Rectal smooth muscle tissue (tissue), 1 donor: ENCODE measurements at regions not wholly inside any gene's neighbourhood (a gene's known extent, or its start where the extent isn't known, plus 50 kb on each side); places are given as distances from the start of the nearest gene placed in this dataset.

ENCODE experiments used
- H3K27ac ChIP-seq: one replicate; pipeline ENCODE4 v1.7.0; 2013; ENCODE audit warnings: low read depth, low read length, inconsistent platforms
- H3K27me3 ChIP-seq: one replicate; pipeline ENCODE4 v1.7.0; 2013; ENCODE audit warnings: low read length; ENCODE audit not compliant: control insufficient read depth, insufficient read depth
- H3K36me3 ChIP-seq: one replicate; pipeline ENCODE4 v1.7.0; 2013; ENCODE audit warnings: low read length; ENCODE audit not compliant: control insufficient read depth, insufficient read depth
- H3K4me1 ChIP-seq: one replicate; pipeline ENCODE4 v1.7.0; 2013; ENCODE audit warnings: low read length; ENCODE audit not compliant: control insufficient read depth, insufficient read depth
- H3K4me3 ChIP-seq: one replicate; pipeline ENCODE4 v1.7.0; 2013; ENCODE audit warnings: low read length
- H3K9ac ChIP-seq: one replicate; pipeline ENCODE4 v1.7.0; 2013; ENCODE audit warnings: low read length

DNA sequence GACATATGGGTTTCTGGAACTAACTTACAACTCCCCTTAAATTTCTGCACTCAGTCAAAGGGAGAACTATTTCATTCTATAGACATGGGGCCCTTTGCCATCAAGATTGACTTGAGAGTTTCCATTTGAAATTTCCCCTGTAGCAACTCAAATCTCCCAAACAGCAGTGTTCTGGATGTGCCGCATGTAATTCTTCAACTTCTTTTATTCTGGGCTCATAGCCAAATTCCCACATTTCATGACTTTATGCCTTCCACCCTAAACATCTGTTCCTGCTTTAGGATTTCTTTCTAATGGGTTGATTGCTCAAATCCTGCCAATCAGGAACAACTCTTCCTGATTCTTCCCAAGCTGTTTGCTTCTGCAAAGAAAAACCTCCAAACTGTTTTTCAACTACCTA lies 336.0 kb downstream of the TBC1D4 start:
- Histone ChIP-seq H3K36me3 (no peaks in the 10 kb centered on the region), H3K27me3 (no peaks in the 10 kb centered on the region), H3K4me3 (no peak overlapping the region), H3K9ac (no peak overlapping the region), H3K4me1 (no peaks in the 10 kb centered on the region), H3K27ac (no peak overlapping the region)

DNA sequence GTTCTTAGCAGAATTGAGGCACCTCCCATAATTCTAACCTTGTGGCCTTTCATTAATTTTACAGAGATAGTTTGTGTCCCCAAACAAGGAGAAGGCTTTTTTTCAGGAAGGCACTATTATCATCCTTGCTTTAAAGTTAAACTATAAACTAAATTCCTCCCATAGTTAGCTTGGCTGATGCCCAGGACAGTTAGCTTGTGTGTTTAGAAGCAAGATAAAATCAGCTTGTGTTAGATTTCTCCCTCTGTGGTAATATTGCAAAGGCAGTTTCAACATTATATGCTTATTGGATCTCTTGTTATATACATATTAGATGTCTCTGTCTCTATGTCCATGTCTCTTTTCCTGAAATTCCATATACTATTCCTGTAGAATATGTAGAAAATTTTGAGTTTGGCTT lies 342.7 kb downstream of the TBC1D4 start:
- Histone ChIP-seq H3K4me3 (no peak overlapping the region), H3K9ac (no peak overlapping the region), H3K4me1 (no peaks in the 10 kb centered on the region), H3K36me3 (no peaks in the 10 kb centered on the region), H3K27ac (no peak overlapping the region), H3K27me3 (no peaks in the 10 kb centered on the region)

DNA sequence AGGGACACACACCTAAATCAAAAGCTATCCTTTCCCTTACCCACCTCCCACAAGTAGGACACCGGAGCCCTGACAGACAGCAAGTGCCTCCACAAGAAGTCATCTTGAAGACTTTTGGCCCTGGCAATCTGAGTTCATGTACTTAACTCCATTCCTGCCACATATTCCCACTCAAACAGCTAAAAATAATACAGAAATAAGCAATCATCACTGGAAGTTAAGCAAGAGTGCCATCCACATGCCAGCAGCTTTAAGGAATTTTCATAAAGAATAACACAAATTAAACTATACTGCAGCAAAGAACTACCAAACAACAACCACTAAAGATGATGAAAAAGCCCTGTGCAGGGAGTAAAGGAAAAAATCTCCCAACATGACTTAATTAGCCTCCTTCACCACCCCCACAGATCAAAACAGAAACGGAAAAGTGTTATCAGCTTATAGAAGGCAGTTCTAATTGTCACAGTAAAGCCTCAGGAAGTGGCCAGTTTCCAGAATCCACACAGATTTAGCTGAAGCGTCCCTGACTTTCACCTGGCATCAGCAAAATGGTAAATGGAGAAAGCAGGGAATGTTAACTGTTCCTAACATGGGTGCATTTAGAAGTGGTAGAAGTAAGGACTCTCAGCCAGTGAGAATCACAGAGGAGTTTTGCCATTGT lies 343.9 kb downstream of the TBC1D4 start:
- H3K4me1 ChIP-seq, result no peaks in the 10 kb centered on the region
- H3K27me3 ChIP-seq, result no peaks in the 10 kb centered on the region
- H3K4me3 ChIP-seq, result no peak overlapping the region
- no peak overlapping the region for H3K27ac ChIP-seq
- H3K36me3 ChIP-seq, result no peaks in the 10 kb centered on the region
- no peak overlapping the region for H3K9ac ChIP-seq

DNA sequence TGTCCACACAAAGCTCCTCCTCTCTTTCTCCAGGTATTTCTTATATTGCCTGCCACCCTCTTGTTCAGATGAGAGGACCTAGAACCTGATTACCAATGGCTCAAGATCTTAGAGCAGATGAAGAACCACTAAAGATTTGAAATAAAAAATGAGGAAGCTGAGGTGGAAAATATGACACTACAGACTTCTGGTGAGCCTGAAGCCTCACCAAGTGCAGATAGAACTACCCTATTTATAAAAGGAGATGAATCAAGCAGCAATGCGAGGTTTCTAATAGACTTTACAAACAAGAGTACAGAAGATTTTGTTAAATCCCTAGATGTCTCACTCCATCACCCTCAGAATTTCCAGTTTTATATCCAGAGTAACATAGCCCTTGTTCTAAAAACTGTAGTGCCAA lies 345.8 kb downstream of the TBC1D4 start:
- H3K9ac ChIP-seq, result no peak overlapping the region
- H3K4me3 ChIP-seq, result no peak overlapping the region
- no peaks in the 10 kb centered on the region for H3K36me3 ChIP-seq
- no peaks in the 10 kb centered on the region for H3K27me3 ChIP-seq
- H3K4me1 ChIP-seq, result no peaks in the 10 kb centered on the region
- H3K27ac ChIP-seq, result no peak overlapping the region

DNA sequence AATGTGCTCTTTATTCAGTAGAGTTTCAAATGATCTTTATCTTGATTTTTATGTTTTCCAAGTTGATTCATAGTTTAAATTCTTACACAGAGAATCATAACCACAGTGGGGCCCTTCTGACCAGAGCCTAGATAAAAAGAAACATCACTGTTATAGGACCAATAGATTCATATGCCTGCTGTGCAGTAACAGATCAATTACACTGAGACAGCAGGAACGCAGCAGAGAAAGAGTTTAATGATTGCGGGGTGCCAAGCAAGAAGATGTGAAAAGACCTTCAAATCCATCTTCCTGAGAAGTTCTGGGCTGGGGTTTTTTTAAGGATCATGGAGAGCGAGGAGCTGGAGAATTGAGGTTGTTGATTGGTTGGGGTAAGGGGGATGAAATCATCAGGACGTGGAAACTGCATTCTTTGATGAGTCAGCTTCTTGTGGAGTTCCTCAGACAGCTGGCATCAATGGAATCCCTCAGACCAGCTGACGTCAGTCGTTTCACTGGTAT lies 346.6 kb downstream of the TBC1D4 start:
- H3K27me3 ChIP-seq, result no peaks in the 10 kb centered on the region
- H3K4me1 ChIP-seq, result no peaks in the 10 kb centered on the region
- no peak overlapping the region for H3K9ac ChIP-seq
- H3K27ac ChIP-seq, result no peak overlapping the region
- no peak overlapping the region for H3K4me3 ChIP-seq
- H3K36me3 ChIP-seq, result no peaks in the 10 kb centered on the region

DNA sequence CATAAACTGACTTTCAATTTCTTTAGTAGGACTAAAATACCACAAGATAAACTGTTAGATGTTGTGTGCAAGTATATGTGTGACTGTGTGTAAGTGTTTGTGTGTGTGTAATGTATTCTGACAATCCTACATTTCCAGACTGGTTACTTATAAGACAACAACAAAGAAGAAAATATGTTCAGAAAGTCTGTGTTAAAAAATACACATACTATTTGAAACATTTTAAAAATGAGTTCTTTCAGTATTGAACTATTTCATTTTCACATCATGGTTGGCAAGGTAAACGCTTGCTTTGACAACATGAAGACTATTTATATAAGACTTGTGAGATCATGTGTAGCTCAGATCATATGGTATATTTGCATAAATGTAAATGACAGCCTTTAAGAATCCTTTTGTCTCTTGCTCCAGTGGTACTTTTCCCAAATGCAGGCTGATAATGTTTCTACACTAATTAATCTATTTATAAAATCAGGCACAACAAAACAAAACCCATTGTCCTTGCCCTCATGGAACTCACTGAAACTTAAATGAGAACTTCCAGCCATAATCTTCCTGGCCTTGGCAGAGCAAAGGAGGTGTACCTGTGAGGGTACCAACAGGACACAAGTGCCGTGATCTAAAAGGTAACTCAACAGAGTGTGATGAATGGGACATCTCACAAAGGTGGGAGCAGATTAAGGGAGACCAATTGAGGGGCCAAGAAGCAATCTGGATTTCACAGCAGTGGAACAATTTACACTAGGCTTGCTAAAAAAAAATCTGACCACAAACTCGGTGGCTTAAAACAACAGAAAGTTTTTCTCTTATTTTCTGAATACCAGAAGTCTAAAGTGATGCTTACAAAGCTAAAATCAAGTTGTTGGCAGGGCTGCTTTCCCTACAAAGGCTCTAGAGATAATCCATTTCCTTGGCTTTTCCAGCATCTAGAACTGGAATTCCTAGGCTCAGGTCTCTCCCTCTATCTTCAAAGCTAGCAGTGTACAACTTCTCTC lies 349.0 kb downstream of the TBC1D4 start:
- Histone ChIP-seq H3K4me3 (no peak overlapping the region), H3K27ac (no peak overlapping the region), H3K4me1 (no peaks in the 10 kb centered on the region), H3K36me3 (no peaks in the 10 kb centered on the region), H3K27me3 (no peaks in the 10 kb centered on the region), H3K9ac (no peak overlapping the region)

DNA sequence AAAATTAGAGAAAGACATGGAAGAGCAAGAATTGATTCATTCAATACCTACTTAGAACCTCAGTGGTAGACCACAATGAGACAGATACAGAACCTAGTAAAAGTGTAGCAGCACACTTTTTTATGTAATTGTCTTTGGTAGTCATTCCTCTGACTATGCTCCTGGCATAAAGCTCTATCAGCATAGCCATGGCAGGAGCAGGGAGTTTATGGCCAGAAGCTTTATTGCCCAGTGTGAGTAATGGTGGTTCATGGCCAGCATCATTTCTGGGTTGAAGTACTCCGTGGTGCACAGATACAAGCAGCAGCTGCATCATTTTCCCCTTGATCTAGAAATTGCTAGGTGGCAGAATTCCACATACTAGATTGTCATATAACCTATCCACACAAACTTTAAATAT lies 352.6 kb downstream of the TBC1D4 start:
- Histone ChIP-seq H3K27me3 (no peaks in the 10 kb centered on the region), H3K36me3 (no peaks in the 10 kb centered on the region), H3K9ac (no peak overlapping the region), H3K27ac (no peak overlapping the region), H3K4me3 (no peak overlapping the region), H3K4me1 (no peaks in the 10 kb centered on the region)

DNA sequence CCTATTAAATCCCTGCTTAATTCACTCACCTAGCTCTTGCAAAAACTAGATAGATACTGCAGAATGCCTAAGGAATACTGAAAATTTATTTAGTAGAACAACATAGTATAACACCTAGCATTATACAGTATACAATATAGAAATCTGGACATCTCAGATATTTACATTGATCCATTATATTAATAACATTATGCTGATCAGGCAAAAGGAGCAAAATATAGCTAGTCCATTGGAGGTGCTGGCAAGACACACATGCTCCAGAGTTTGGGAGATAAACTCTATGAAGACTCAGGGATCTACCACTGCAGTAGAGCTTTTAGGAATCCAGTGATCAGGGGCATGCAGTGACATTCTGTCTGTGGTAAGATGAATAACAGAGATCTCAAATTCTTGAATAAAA lies 357.6 kb downstream of the TBC1D4 start:
- Histone ChIP-seq H3K27ac (no peak overlapping the region), H3K4me1 (no peaks in the 10 kb centered on the region), H3K27me3 (no peaks in the 10 kb centered on the region), H3K36me3 (no peaks in the 10 kb centered on the region), H3K4me3 (no peak overlapping the region), H3K9ac (no peak overlapping the region)

DNA sequence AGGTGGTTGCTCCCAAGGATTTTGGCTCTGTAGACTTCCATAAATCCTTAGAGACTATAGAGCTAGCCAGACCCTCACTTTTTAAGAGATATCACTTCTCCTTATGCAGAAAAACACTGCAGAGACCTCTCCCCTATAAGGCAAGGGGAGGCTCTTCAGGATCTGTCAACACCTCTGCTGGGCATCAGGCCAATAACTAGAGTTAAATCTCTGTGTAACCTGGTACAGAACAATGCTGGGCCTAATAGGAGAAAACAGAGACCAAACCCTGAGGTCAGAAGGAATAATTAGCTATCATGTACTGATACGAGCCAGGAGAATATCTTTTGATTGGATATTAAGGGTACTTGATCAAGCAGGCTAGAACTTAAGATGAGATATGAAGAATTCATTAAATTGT lies 358.5 kb downstream of the TBC1D4 start:
- Histone ChIP-seq H3K4me1 (no peaks in the 10 kb centered on the region), H3K36me3 (no peaks in the 10 kb centered on the region), H3K27me3 (no peaks in the 10 kb centered on the region), H3K9ac (no peak overlapping the region), H3K27ac (no peak overlapping the region), H3K4me3 (no peak overlapping the region)

DNA sequence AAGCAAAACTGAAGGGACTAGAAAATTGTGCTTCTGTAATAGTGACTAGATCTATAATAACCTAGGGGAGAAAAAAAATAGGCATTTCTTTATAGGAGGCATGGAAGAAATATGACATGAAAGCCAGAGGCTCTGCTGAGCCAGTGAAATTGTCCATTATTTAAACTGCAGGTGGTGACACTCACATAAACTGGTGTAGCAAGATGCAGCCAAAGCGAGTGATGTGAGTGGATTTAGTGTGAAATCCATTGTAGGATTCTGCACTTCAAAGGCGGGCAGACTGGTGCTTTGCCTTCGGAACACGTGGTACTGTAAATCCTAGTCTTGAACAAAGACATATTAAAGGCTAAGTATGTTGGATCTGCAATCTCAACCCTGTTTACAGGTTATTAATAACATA lies 361.9 kb downstream of the TBC1D4 start:
- no peak overlapping the region for H3K27ac ChIP-seq
- H3K4me3 ChIP-seq, result no peak overlapping the region
- H3K9ac ChIP-seq, result no peak overlapping the region
- no peaks in the 10 kb centered on the region for H3K4me1 ChIP-seq
- H3K27me3 ChIP-seq, result no peaks in the 10 kb centered on the region
- no peaks in the 10 kb centered on the region for H3K36me3 ChIP-seq

DNA sequence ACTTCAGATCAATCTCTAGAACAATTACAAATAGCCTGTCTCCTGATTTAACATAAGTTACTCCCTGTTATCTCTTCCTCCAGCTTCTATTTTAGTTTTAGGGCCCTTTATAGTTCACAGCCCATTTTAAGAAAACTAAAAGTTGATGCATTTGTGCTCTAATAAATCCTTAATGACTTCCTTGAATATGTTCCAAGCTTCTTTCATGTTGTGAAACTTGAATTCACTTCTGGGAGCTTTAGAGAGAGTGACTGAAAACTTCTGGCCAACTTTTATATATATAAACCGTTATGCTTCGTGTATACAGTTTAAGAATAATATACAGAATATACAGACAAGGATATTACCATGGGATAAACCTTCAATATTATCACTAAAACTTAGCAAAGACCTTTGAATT lies 366.8 kb downstream of the TBC1D4 start:
- no peaks in the 10 kb centered on the region for H3K36me3 ChIP-seq
- H3K9ac ChIP-seq, result no peak overlapping the region
- H3K4me3 ChIP-seq, result no peak overlapping the region

DNA sequence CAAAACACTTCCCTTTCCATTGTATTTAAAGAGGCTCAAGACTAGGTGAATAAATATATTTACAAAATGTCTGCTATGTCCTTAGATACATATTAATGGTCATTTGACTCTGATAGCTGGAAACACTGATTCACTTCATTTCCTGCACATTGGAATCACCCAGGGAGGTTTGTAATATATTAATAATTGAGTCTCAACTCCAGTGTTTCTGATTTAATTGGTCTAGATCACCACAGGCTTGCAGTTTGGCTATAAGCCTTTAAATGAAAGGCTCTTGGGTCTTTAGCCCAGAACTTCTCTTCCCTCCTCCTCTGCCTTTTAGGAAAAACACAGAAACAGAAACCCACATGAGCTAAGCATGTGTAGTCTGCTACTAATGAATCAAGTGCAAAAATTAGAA lies 378.0 kb downstream of the TBC1D4 start:
- Histone ChIP-seq H3K4me3 (no peak overlapping the region), H3K4me1 (no peaks in the 10 kb centered on the region), H3K36me3 (no peaks in the 10 kb centered on the region), H3K27ac (no peak overlapping the region), H3K9ac (no peak overlapping the region), H3K27me3 (no peaks in the 10 kb centered on the region)

More for the DNA sequence above, 366.8 kb downstream of the TBC1D4 start:
- Histone ChIP-seq H3K4me1 (no peaks in the 10 kb centered on the region), H3K27ac (no peak overlapping the region), H3K27me3 (no peaks in the 10 kb centered on the region)
